Suprapubic skin (tissue), 4 donors: ENCODE measurements at regions not wholly inside any gene's neighbourhood (a gene's known extent, or its start where the extent isn't known, plus 50 kb on each side); places are given as distances from the start of the nearest gene placed in this dataset.

Source experiments
- DNase-seq, 2 donors: peaks; one replicate each; pipeline ENCODE4 v3.0.0-alpha.2; 2019; ENCODE audit warnings: low spot score in 2 of 2
- H3K27ac ChIP-seq: fragments of 200-600 bp; sonication (generic); one replicate; pipeline ENCODE4 v1.5.1; 2019
- H3K27me3 ChIP-seq: fragments of 200-600 bp; sonication (generic); one replicate; pipeline ENCODE4 v1.5.1; 2019
- H3K36me3 ChIP-seq: fragments of 200-600 bp; sonication (generic); one replicate; pipeline ENCODE4 v1.5.1; 2019
- H3K4me1 ChIP-seq: fragments of 200-600 bp; sonication (generic); one replicate; pipeline ENCODE4 v1.5.1; 2019
- H3K4me3 ChIP-seq: fragments of 200-600 bp; sonication (generic); one replicate; pipeline ENCODE4 v1.5.1; 2019; ENCODE audit warnings: mild to moderate bottlenecking
- H3K9me3 ChIP-seq: fragments of 200-600 bp; sonication (generic); one replicate; pipeline ENCODE4 v1.5.1; 2019
- EP300 ChIP-seq: sonication (generic); formaldehyde crosslinking; IDR thresholded peaks from one replicate; pipeline ENCODE4 v1.6.1; 2017; ENCODE audit warnings: antibody characterized with exemption
- POLR2A ChIP-seq, 2 donors: fragments of 450-650 bp; IDR thresholded peaks; one replicate each; pipeline ENCODE4 v1.6.1; 2017; ENCODE audit warnings: antibody characterized with exemption in 2 of 2, mild to moderate bottlenecking in 2 of 2, moderate library complexity in 2 of 2
- POLR2AphosphoS5 ChIP-seq, 3 donors: sonication (generic); formaldehyde crosslinking; IDR thresholded peaks; one replicate each; pipeline ENCODE4 v1.6.1; 2017; ENCODE audit warnings: antibody characterized with exemption in 3 of 3
- WGBS: methylation state at CpG from one replicate; pipeline ENCODE4 v1.1.5; 2018; 5-methylcytosine and 5-hydroxymethylcytosine counted together
- TF ChIP-seq, protein P1 (sequence below), 2 donors: fragments of 200-600 bp in 1 of 2; fragments of 450-650 bp in 1 of 2; sonication (generic) in 1 of 2; IDR thresholded peaks; one replicate each; pipeline ENCODE4 v1.5.1; 2016 to 2019; ENCODE audit warnings: antibody characterized with exemption in 2 of 2, mild to moderate bottlenecking in 1 of 2, moderate library complexity in 1 of 2

DNA sequence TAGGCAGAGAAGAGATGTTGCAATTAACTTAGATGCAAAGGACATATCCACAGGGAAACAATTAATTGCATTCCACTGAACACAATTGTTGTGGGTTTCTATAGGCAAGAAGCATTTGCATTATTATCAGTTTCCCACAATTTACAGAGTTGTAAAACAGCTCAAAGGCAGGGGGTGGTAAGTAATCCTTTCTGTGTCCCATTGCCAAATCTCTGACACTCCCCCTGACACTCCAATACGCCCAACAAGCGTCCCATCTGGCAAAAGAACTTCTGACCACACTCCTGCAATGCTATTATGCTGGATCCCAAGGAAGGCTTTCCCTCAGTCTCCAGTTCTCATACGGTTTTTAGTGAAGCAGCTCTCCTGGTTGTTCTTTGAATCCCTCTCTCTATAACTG, 179.8 kb downstream of the CXCL12 start:
- H3K27me3 ChIP-seq: no peaks in the 10 kb centered on the region
- H3K27ac ChIP-seq: no peak overlapping the region
- H3K4me3 ChIP-seq: no peak overlapping the region
- no peaks in the 10 kb centered on the region for H3K36me3 ChIP-seq
- DNase-seq: no peak
- TF ChIP-seq POLR2A (IDR thresholded peaks at IDR 0.05): no peak
- TF ChIP-seq POLR2AphosphoS5 (IDR thresholded peaks at IDR 0.05): no peak
- no peak for TF ChIP-seq EP300
- WGBS: 32% methylated on average over 3 of the region's 3 CpGs
- no peaks in the 10 kb centered on the region for H3K9me3 ChIP-seq
- no peaks in the 10 kb centered on the region for H3K4me1 ChIP-seq

DNA sequence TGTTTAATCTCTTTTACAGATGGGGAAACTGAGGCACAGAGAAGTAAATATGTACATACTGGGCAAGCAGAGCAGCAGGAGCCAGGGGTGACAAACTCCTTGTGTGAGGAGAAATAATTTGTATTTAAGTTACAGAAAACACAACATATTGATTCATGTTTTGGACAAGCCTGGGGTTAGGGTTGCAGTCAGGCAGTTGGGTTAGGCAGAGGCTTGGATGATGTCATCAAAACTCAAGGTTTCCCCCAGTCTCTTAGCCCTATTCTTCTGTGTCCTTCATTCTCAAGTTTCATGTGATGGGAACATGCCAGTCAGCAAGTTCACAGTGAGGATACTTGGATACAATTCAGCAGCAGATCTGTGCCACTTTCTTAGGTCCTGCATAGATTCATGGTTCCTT, 181.4 kb downstream of the CXCL12 start:
- Histone ChIP-seq H3K4me1 (no peaks in the 10 kb centered on the region), H3K9me3 (no peaks in the 10 kb centered on the region), H3K27me3 (no peaks in the 10 kb centered on the region), H3K36me3 (no peaks in the 10 kb centered on the region), H3K4me3 (no peak overlapping the region), H3K27ac (no peak overlapping the region)
- TF ChIP-seq, protein P1, sequence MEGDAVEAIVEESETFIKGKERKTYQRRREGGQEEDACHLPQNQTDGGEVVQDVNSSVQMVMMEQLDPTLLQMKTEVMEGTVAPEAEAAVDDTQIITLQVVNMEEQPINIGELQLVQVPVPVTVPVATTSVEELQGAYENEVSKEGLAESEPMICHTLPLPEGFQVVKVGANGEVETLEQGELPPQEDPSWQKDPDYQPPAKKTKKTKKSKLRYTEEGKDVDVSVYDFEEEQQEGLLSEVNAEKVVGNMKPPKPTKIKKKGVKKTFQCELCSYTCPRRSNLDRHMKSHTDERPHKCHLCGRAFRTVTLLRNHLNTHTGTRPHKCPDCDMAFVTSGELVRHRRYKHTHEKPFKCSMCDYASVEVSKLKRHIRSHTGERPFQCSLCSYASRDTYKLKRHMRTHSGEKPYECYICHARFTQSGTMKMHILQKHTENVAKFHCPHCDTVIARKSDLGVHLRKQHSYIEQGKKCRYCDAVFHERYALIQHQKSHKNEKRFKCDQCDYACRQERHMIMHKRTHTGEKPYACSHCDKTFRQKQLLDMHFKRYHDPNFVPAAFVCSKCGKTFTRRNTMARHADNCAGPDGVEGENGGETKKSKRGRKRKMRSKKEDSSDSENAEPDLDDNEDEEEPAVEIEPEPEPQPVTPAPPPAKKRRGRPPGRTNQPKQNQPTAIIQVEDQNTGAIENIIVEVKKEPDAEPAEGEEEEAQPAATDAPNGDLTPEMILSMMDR (IDR thresholded peaks at IDR 0.05): no peak
- TF ChIP-seq EP300: no peak
- no peak for DNase-seq

DNA sequence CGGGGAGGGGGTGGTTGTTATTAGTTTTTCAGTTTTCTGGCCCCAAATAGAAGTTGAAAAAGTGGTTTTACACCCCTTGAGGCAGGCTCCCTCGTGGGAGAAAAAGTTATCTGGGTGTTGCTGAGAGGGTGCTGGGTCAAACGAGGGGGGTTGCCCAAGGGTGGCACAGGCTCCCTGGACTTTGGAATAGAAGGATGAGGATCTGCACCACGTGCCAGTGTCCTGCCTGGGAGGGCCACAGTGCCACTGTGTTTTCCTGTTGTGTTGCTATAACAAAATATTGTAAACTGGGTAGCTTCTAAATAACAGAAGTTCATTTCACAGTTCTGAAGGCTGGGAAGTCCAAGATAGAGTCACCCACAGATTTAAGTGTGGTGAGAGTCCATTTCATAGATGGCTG, 181.9 kb downstream of the CXCL12 start:
- Histone ChIP-seq H3K27me3 (no peaks in the 10 kb centered on the region), H3K4me3 (no peak overlapping the region), H3K9me3 (no peaks in the 10 kb centered on the region), H3K27ac (no peak overlapping the region), H3K36me3 (no peaks in the 10 kb centered on the region), H3K4me1 (peaks cover 3% of the 10 kb centered on the region)
- no peak for DNase-seq
- WGBS: 74% methylated on average over 4 of the region's 4 CpGs
- TF ChIP-seq POLR2A (IDR thresholded peaks at IDR 0.05) (no peak), EP300 (no peak), POLR2AphosphoS5 (IDR thresholded peaks at IDR 0.05) (no peak)
- TF ChIP-seq, protein P1 (IDR thresholded peaks at IDR 0.05): no peak

DNA sequence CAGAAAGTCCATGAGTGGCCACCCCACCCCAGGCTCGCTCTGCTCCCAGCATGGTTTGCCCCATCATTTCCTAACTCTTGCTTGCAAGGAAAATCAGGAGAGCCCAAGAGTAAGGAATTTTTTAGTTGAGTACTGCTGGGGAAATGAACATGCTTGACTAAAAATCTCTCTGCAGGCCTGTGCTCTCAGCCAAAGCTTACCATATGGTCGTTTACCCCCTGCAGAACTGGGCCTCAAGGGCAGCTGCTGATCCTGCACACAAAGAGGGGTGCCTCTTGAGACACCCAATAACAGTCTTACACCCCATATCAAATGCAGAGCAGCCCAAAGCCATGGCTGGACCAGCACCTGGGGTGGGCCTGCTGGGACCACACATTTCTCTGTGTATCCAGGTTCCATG, 183.2 kb downstream of the CXCL12 start:
- no peak for TF ChIP-seq POLR2A (IDR thresholded peaks at IDR 0.05)
- no peak for TF ChIP-seq POLR2AphosphoS5 (IDR thresholded peaks at IDR 0.05)
- no peak for TF ChIP-seq EP300
- TF ChIP-seq, protein P1 (IDR thresholded peaks at IDR 0.05): no peak
- Histone ChIP-seq H3K36me3 (no peaks in the 10 kb centered on the region), H3K4me3 (no peak overlapping the region), H3K4me1 (peaks cover 3% of the 10 kb centered on the region), H3K27me3 (no peaks in the 10 kb centered on the region), H3K27ac (no peak overlapping the region), H3K9me3 (no peaks in the 10 kb centered on the region)
- DNase-seq: no peak
- WGBS: 78% methylated on average over 2 of the region's 2 CpGs

DNA sequence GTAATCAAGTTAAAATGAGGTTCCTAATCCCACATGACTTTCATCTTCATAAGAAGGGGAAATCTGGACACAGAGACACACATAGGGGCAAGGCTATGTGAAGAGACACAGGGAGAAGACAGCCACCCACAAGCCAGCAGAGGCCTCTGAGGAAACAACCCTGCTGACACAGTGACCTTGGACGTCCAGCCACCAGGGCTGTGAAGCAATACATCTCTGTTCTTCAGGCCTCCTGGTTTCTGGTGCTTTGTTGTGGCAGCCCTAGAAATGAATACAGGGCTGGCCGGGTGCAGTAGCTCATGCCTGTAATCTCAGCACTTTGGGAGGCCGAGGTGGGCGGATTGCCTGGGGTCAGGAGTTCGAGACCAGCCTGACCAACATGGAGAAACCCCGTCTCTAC, 183.9 kb downstream of the CXCL12 start:
- Histone ChIP-seq H3K27ac (no peak overlapping the region), H3K27me3 (no peaks in the 10 kb centered on the region), H3K4me3 (no peak overlapping the region), H3K36me3 (no peaks in the 10 kb centered on the region), H3K4me1 (peaks cover 4% of the 10 kb centered on the region), H3K9me3 (no peaks in the 10 kb centered on the region)
- DNase-seq: no peak
- 88% methylated on average over 5 of the region's 6 CpGs for WGBS
- TF ChIP-seq EP300: no peak
- no peak for TF ChIP-seq POLR2A (IDR thresholded peaks at IDR 0.05)
- TF ChIP-seq POLR2AphosphoS5 (IDR thresholded peaks at IDR 0.05): no peak
- TF ChIP-seq, protein P1 (IDR thresholded peaks at IDR 0.05): no peak

DNA sequence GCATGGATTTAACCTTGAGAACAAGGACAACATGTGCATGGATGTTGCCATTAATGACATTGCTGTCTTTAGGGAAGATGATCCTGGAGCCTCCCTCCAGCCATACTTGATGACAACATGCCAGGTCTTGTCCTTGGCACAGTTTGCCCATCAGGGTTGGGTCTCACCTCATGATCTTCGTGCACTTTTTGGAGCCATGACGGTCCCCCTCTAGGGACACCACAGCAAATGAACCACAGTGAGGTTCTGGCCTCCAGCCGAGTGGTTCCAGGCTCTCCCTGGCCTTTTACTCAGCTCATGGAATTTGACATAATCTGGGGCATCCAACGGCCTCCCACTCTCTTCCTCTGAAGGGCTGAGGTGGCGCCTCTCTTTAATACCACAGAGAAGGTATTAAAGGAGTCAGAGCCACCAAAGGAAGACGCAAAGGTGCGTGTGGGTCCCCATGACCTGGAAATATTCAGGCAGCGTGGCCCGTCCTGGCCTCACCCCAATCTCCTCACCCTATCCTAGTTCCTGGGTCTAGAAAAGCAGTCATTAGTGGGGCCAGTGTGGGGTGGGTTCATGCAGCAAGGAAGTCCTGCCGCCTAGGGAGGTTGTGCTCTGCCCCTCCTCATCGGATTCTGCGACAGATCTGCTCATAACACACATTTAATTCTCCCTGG, 184.8 kb downstream of the CXCL12 start:
- TF ChIP-seq POLR2A (IDR thresholded peaks at IDR 0.05) (no peak), POLR2AphosphoS5 (IDR thresholded peaks at IDR 0.05) (no peak), EP300 (no peak)
- TF ChIP-seq, protein P1 (IDR thresholded peaks at IDR 0.05): no peak
- DNase-seq: no peak
- 92% methylated on average over 12 of the region's 12 CpGs for WGBS
- H3K9me3 ChIP-seq: no peaks in the 10 kb centered on the region
- no peak overlapping the region for H3K27ac ChIP-seq
- no peaks in the 10 kb centered on the region for H3K36me3 ChIP-seq
- no peaks in the 10 kb centered on the region for H3K27me3 ChIP-seq
- peaks cover 13% of the 10 kb centered on the region for H3K4me1 ChIP-seq
- H3K4me3 ChIP-seq: no peak overlapping the region
